ENCODE measurements at regions not wholly inside any gene's neighbourhood (a gene's known extent, or its start where the extent isn't known, plus 50 kb on each side); places are given as distances from the start of the nearest gene placed in this dataset.

DNA sequence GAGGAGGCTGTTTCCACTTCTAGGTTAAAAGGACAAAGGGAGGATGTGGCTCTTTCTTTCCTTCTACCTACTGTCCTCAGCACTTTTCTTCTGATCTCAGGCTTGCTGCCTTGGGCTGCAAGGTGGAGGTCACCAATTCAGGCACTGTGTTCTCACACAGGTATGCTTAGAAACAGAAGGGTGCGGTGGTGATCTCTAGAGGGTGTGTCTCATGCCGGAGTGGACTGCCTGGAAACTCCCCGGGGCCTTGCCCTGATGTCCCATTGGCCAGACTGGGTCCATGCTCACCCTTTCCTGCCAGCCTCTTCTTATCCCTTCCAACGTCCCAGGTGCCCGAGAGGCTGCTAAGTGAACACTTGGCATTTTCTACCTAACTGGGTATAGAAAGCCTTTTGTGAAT, 1197.6 kb downstream of the AACS start:
- Mint-ChIP-seq H3K4me1 (peaks cover 7% of the 10 kb centered on the region in 2 experiments), H3K36me3 (ENCODE audit: insufficient read depth in 1 of 3, low read depth in 3 of 3) (no peaks in the 10 kb centered on the region), H3K27ac (no peak overlapping the region), H3K4me3 (no peak overlapping the region), H3K9me3 (no peaks in the 10 kb centered on the region; a peak in 1 of 5 replicates), H3K27me3 (ENCODE audit: low read depth) (no peaks in the 10 kb centered on the region; the same call in none of the 2 replicates)
- Histone ChIP-seq H2BK5ac (ENCODE audit: insufficient read length, low read length) (no peak overlapping the region), H3T11ph (ENCODE audit: low read length) (no peak overlapping the region), H3K79me2 (ENCODE audit: insufficient read depth, low read length) (no peaks in the 10 kb centered on the region), H3K56ac (ENCODE audit: insufficient read length, low read depth, low read length) (no peak overlapping the region), H3K27ac (ENCODE audit: insufficient read length, low read depth, low read length) (no peak overlapping the region), H3K14ac (ENCODE audit: insufficient read depth, low read length) (no peak overlapping the region), H4K91ac (ENCODE audit: insufficient read length, low read depth, low read length) (no peak overlapping the region), H2BK120ac (ENCODE audit: low read depth, low read length, poor library complexity, severe bottlenecking) (no peak overlapping the region), H4K5ac (ENCODE audit: insufficient read length, low read depth, low read length) (no peak overlapping the region), H2BK15ac (ENCODE audit: low read depth, low read length) (no peak overlapping the region), H2AFZ (ENCODE audit: low read length) (no peak overlapping the region), H3K4me2 (ENCODE audit: insufficient read depth, insufficient read length, low read length) (no peak overlapping the region), H2AK5ac (ENCODE audit: insufficient read length, low read length) (no peak overlapping the region), H3K4ac (ENCODE audit: low read depth, low read length) (no peak overlapping the region), H4K20me1 (ENCODE audit: control insufficient read depth, insufficient read depth, insufficient read length) (no peaks in the 10 kb centered on the region), H2BK20ac (ENCODE audit: low read depth, low read length, poor library complexity, severe bottlenecking) (no peak overlapping the region), H3K79me1 (ENCODE audit: insufficient read depth, low read depth, low read length, poor library complexity, severe bottlenecking) (no peaks in the 10 kb centered on the region), H3K23ac (ENCODE audit: insufficient read length, low read depth, low read length) (no peak overlapping the region), H3K18ac (ENCODE audit: insufficient read length, low read depth, low read length) (no peak overlapping the region), H3K9me3 (ENCODE audit: control insufficient read depth, low read depth, low read length) (no peaks in the 10 kb centered on the region), H2BK12ac (ENCODE audit: insufficient read length, low read depth, low read length) (no peak overlapping the region), H3K9ac (ENCODE audit: extremely low read depth, insufficient read length, low read length) (no peak overlapping the region), H3K23me2 (ENCODE audit: insufficient read length, low read depth, low read length, poor library complexity, severe bottlenecking) (no peaks in the 10 kb centered on the region), H4K8ac (replicated peaks; ENCODE audit: insufficient read length, low read depth, low read length) (no peak overlapping the region), H3K4me1 (ENCODE audit: insufficient read depth, low read length) (no peaks in the 10 kb centered on the region; the same call in 1 of the 2 replicates), H3K27me3 (ENCODE audit: insufficient read depth, low read length) (no peaks in the 10 kb centered on the region)
- DNase-seq = no peak
- TF ChIP-seq, protein P1, sequence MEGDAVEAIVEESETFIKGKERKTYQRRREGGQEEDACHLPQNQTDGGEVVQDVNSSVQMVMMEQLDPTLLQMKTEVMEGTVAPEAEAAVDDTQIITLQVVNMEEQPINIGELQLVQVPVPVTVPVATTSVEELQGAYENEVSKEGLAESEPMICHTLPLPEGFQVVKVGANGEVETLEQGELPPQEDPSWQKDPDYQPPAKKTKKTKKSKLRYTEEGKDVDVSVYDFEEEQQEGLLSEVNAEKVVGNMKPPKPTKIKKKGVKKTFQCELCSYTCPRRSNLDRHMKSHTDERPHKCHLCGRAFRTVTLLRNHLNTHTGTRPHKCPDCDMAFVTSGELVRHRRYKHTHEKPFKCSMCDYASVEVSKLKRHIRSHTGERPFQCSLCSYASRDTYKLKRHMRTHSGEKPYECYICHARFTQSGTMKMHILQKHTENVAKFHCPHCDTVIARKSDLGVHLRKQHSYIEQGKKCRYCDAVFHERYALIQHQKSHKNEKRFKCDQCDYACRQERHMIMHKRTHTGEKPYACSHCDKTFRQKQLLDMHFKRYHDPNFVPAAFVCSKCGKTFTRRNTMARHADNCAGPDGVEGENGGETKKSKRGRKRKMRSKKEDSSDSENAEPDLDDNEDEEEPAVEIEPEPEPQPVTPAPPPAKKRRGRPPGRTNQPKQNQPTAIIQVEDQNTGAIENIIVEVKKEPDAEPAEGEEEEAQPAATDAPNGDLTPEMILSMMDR (conservative IDR thresholded peaks at IDR 0.05) = no peak
- WGBS (ENCODE audit: extremely low coverage, insufficient read length, low lambda C conversion rate) = no CpG with 5 or more reads among the region's 5 CpGs

Measured in H9 (cell line).